ENCODE measurements at regions not wholly inside any gene's neighbourhood (a gene's known extent, or its start where the extent isn't known, plus 50 kb on each side); places are given as distances from the start of the nearest gene placed in this dataset.

DNA sequence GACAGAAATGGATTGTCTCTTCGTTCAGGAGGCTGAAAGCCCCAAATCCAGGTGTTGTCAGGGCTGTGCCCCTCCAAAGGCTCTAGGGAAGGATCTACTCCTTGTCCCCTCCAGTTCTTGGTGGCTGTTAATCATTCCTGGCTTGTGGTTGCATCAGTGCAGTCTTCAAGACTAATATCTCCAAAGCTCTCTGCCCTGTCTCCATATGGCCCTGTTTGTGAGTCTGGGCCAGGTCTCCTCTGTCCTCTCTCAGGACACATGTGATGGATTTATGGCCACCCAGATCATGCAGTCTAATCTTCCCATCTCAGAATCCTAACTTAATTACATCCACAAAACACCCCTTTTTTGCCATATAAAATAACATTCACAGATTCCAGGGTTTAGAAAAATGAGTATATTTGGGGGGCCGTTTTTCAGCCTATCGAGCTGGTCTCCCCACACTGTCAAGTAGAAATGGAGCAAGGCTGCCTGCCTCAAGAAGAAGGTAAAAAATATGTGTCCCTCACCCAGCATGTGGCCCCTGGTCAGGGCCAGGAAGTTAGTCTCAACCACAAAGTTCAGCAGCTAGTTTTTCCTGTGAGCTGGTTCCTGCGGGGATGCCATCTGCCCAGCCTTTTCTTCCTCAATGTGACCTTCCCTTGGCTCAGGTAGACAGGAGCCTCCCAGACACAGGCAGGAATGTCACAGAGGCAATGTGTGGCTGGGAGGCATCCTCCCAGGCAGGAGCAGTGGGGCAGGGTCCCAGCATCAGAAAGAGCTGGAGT, 509.4 kb downstream of the IRX1 start:
- no peaks in the 10 kb centered on the region for H3K9me3 ChIP-seq (ENCODE audit: severe bottlenecking)
- TF ChIP-seq, protein P1, sequence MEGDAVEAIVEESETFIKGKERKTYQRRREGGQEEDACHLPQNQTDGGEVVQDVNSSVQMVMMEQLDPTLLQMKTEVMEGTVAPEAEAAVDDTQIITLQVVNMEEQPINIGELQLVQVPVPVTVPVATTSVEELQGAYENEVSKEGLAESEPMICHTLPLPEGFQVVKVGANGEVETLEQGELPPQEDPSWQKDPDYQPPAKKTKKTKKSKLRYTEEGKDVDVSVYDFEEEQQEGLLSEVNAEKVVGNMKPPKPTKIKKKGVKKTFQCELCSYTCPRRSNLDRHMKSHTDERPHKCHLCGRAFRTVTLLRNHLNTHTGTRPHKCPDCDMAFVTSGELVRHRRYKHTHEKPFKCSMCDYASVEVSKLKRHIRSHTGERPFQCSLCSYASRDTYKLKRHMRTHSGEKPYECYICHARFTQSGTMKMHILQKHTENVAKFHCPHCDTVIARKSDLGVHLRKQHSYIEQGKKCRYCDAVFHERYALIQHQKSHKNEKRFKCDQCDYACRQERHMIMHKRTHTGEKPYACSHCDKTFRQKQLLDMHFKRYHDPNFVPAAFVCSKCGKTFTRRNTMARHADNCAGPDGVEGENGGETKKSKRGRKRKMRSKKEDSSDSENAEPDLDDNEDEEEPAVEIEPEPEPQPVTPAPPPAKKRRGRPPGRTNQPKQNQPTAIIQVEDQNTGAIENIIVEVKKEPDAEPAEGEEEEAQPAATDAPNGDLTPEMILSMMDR (IDR thresholded peaks at IDR 0.05; ENCODE audit: poor library complexity, severe bottlenecking): no peak
- no peak for DNase-seq (ENCODE audit: low spot score)
- ATAC-seq (ENCODE audit: low read depth): no peak
- no peak overlapping the region for H3K4me3 ChIP-seq (ENCODE audit: severe bottlenecking)
- H3K27ac ChIP-seq (ENCODE audit: poor library complexity, severe bottlenecking): no peak overlapping the region
- H3K4me1 ChIP-seq (ENCODE audit: insufficient read depth, poor library complexity, severe bottlenecking): no peaks in the 10 kb centered on the region
- no peaks in the 10 kb centered on the region for H3K27me3 ChIP-seq (ENCODE audit: insufficient read depth, poor library complexity, severe bottlenecking)
- H3K36me3 ChIP-seq (ENCODE audit: low read depth): no peaks in the 10 kb centered on the region

- DNase-seq (ENCODE audit: low spot score) (no peak), ATAC-seq (ENCODE audit: low read depth) (no peak)
- no peaks in the 10 kb centered on the region for H3K27me3 ChIP-seq (ENCODE audit: insufficient read depth, poor library complexity, severe bottlenecking)
- H3K4me1 ChIP-seq (ENCODE audit: insufficient read depth, poor library complexity, severe bottlenecking): no peaks in the 10 kb centered on the region
- no peaks in the 10 kb centered on the region for H3K9me3 ChIP-seq (ENCODE audit: severe bottlenecking)
- no peak overlapping the region for H3K27ac ChIP-seq (ENCODE audit: poor library complexity, severe bottlenecking)
- H3K36me3 ChIP-seq (ENCODE audit: low read depth): no peaks in the 10 kb centered on the region
- TF ChIP-seq, protein P1 (IDR thresholded peaks at IDR 0.05; ENCODE audit: poor library complexity, severe bottlenecking): no peak
- H3K4me3 ChIP-seq (ENCODE audit: severe bottlenecking): no peak overlapping the region
These were observed 513.1 kb downstream of the IRX1 start for GRCh38 chr5:4108690-4109089.

- Histone ChIP-seq H3K36me3 (ENCODE audit: low read depth) (no peaks in the 10 kb centered on the region), H3K27me3 (ENCODE audit: insufficient read depth, poor library complexity, severe bottlenecking) (no peaks in the 10 kb centered on the region), H3K9me3 (ENCODE audit: severe bottlenecking) (no peaks in the 10 kb centered on the region), H3K4me3 (ENCODE audit: severe bottlenecking) (no peak overlapping the region), H3K27ac (ENCODE audit: poor library complexity, severe bottlenecking) (no peak overlapping the region), H3K4me1 (ENCODE audit: insufficient read depth, poor library complexity, severe bottlenecking) (no peaks in the 10 kb centered on the region)
- no peak for DNase-seq (ENCODE audit: low spot score)
- TF ChIP-seq, protein P1 (IDR thresholded peaks at IDR 0.05; ENCODE audit: poor library complexity, severe bottlenecking): no peak
- no peak for ATAC-seq (ENCODE audit: low read depth)
These were observed 517.8 kb downstream of the IRX1 start for GRCh38 chr5:4113426-4113825.

DNA sequence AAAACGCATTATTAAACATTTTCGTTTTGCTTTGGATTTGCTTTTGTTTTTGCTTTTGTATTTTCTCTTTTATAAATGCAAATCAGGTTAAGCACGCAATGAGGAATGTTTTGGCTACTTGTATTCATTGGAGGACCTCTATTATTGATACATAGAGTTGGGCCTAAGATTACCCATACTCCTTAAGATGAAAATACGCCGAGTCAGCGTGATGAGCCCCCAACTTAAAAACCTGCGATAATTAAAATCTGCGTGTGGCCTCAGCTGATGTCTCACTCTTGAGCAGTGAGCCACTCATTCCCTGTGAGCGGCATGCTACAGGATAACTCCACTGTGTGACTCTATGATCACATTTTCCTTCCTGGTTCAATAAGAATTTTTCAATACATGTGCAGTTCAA, 518.3 kb downstream of the IRX1 start:
- H3K27ac ChIP-seq (ENCODE audit: poor library complexity, severe bottlenecking): no peak overlapping the region
- DNase-seq (ENCODE audit: low spot score): no peak
- no peaks in the 10 kb centered on the region for H3K36me3 ChIP-seq (ENCODE audit: low read depth)
- H3K4me3 ChIP-seq (ENCODE audit: severe bottlenecking): no peak overlapping the region
- TF ChIP-seq, protein P1 (IDR thresholded peaks at IDR 0.05; ENCODE audit: poor library complexity, severe bottlenecking): no peak
- no peaks in the 10 kb centered on the region for H3K27me3 ChIP-seq (ENCODE audit: insufficient read depth, poor library complexity, severe bottlenecking)
- no peak for ATAC-seq (ENCODE audit: low read depth)
- no peaks in the 10 kb centered on the region for H3K9me3 ChIP-seq (ENCODE audit: severe bottlenecking)
- no peaks in the 10 kb centered on the region for H3K4me1 ChIP-seq (ENCODE audit: insufficient read depth, poor library complexity, severe bottlenecking)

DNA sequence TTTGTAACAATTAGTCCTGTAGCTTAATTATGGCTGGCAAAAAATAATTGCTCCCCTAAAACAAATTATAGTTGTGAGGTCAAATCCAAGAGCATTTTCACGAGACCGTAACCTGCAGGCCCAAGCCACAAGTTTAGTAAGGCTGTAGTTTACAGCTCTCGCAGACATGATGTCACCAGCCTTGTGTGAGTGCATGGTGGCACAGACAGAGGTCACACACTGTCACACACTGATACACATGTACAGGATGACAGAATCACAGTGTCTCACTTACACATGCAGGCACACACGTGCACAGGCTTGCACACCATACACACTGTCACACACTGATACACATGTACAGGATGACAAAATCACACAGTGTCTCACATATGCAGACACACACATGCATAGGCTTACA, 518.8 kb downstream of the IRX1 start:
- H3K9me3 ChIP-seq (ENCODE audit: severe bottlenecking): no peaks in the 10 kb centered on the region
- no peak overlapping the region for H3K27ac ChIP-seq (ENCODE audit: poor library complexity, severe bottlenecking)
- no peaks in the 10 kb centered on the region for H3K27me3 ChIP-seq (ENCODE audit: insufficient read depth, poor library complexity, severe bottlenecking)
- TF ChIP-seq, protein P1 (IDR thresholded peaks at IDR 0.05; ENCODE audit: poor library complexity, severe bottlenecking): no peak
- DNase-seq (ENCODE audit: low spot score) (no peak), ATAC-seq (ENCODE audit: low read depth) (no peak)
- H3K4me1 ChIP-seq (ENCODE audit: insufficient read depth, poor library complexity, severe bottlenecking): no peaks in the 10 kb centered on the region
- H3K4me3 ChIP-seq (ENCODE audit: severe bottlenecking): no peak overlapping the region
- no peaks in the 10 kb centered on the region for H3K36me3 ChIP-seq (ENCODE audit: low read depth)
